Testis (tissue), 2 donors: ENCODE measurements at regions not wholly inside any gene's neighbourhood (a gene's known extent, or its start where the extent isn't known, plus 50 kb on each side); places are given as distances from the start of the nearest gene placed in this dataset.
"Not testable (repeated sequence)": the region's sequence is repeated elsewhere in the genome, so short reads cannot be mapped to it uniquely, and the experiment has no call there.

Experiments
- DNase-seq: peaks from one replicate; pipeline ENCODE4 v3.0.0-alpha.2; 2019
- H3K27ac ChIP-seq, 2 donors: fragments of 200-600 bp; sonication (generic); one replicate each; pipeline ENCODE4 v1.5.1; 2019
- H3K27me3 ChIP-seq: fragments of 200-600 bp; sonication (generic); one replicate; pipeline ENCODE4 v1.5.1; 2019
- H3K36me3 ChIP-seq: fragments of 200-600 bp; sonication (generic); one replicate; pipeline ENCODE4 v1.5.1; 2017; ENCODE audit warnings: low read depth; ENCODE audit errors: missing control alignments
- H3K4me1 ChIP-seq: fragments of 200-600 bp; sonication (generic); one replicate; pipeline ENCODE4 v1.5.1; 2019
- H3K4me3 ChIP-seq, 2 donors: fragments of 200-600 bp; sonication (generic); one replicate each; pipeline ENCODE4 v1.5.1; 2017 to 2019
- H3K9me3 ChIP-seq: fragments of 200-600 bp; sonication (generic); one replicate; pipeline ENCODE4 v1.5.1; 2017
- CTCF ChIP-seq, 3 experiments: fragments of 450-650 bp in 2 of 3; fragments of 200-600 bp in 1 of 3; sonication (generic) in 1 of 3; IDR thresholded peaks; one replicate each; pipeline ENCODE4 v1.5.1; 2016 to 2019; ENCODE audit warnings: antibody characterized with exemption in 3 of 3, mild to moderate bottlenecking in 2 of 3, moderate library complexity in 1 of 3
- POLR2A ChIP-seq: fragments of 450-650 bp; IDR thresholded peaks from one replicate; pipeline ENCODE4 v1.6.1; 2017; ENCODE audit warnings: antibody characterized with exemption, mild to moderate bottlenecking, moderate library complexity
- WGBS, 2 donors: methylation state at CpG; one replicate each; pipeline ENCODE4 v1.1.5; 2018; 5-methylcytosine and 5-hydroxymethylcytosine counted together
- intact Hi-C: fragments of 100-400 bp; cut with DNase I; formaldehyde crosslinking; loops from one replicate; pipeline ENCODE4 v1.15.1; 2023; ENCODE audit warnings: low total_unique reads

- no peak for DNase-seq
- Histone ChIP-seq H3K36me3 (no peaks in the 10 kb centered on the region), H3K4me1 (peaks cover 8% of the 10 kb centered on the region), H3K9me3 (no peaks in the 10 kb centered on the region), H3K27me3 (no peaks in the 10 kb centered on the region), H3K27ac (peak overlapping the region; percentile 25 to 65), H3K4me3 (no peak overlapping the region)
- 43 to 59% methylated on average over 1 of the region's 1 CpG for WGBS, 2 donors
- no peak for TF ChIP-seq POLR2A
- no peak for TF ChIP-seq CTCF (IDR thresholded peaks at IDR 0.05)
- intact Hi-C loops, result no loop called here
Observed at GRCh38 chr5:16987776-16988175, 51.7 kb upstream of the MYO10 start.

- H3K27me3 ChIP-seq, H3K36me3 ChIP-seq, H3K27ac ChIP-seq, H3K4me1 ChIP-seq, intact Hi-C loops, H3K9me3 ChIP-seq, DNase-seq: not testable (repeated sequence)
- WGBS, 2 donors, result 76 to 84% methylated on average over 16 to 40 of the region's 43 CpGs
- H3K4me3 ChIP-seq, result peak overlapping the region; percentile 24 to 31
Observed at GRCh38 chr5:16990817-16991520, 54.9 kb upstream of the MYO10 start.

- DNase-seq, result no peak
- H3K4me3 ChIP-seq, result no peak overlapping the region
- H3K27me3 ChIP-seq, result no peaks in the 10 kb centered on the region
- intact Hi-C loops, result no loop called here
- no peak overlapping the region for H3K27ac ChIP-seq
- WGBS, 2 donors, result 81 to 83% methylated on average over 2 of the region's 2 CpGs
- H3K36me3 ChIP-seq, result no peaks in the 10 kb centered on the region
- peaks cover 10% of the 10 kb centered on the region for H3K4me1 ChIP-seq
- no peaks in the 10 kb centered on the region for H3K9me3 ChIP-seq
- TF ChIP-seq CTCF (IDR thresholded peaks at IDR 0.05), result no peak
Observed at GRCh38 chr5:16992006-16992405, 55.9 kb upstream of the MYO10 start.

GRCh38 chr5:16992444-16992843 is 56.4 kb upstream of the MYO10 start:
- Histone ChIP-seq H3K4me1 (peaks cover 10% of the 10 kb centered on the region), H3K9me3 (no peaks in the 10 kb centered on the region), H3K27ac (no peak overlapping the region), H3K27me3 (no peaks in the 10 kb centered on the region), H3K4me3 (no peak overlapping the region), H3K36me3 (no peaks in the 10 kb centered on the region)
- 54 to 55% methylated on average over 5 of the region's 5 CpGs for WGBS, 2 donors
- DNase-seq, result no peak
- intact Hi-C loops, result no loop called here
- no peak for TF ChIP-seq POLR2A
- TF ChIP-seq CTCF (IDR thresholded peaks at IDR 0.05), result no peak

GRCh38 chr5:16994565-16994964 is 58.5 kb upstream of the MYO10 start:
- 41 to 64% methylated on average over 3 of the region's 3 CpGs for WGBS, 2 donors
- no peaks in the 10 kb centered on the region for H3K9me3 ChIP-seq
- H3K36me3 ChIP-seq, result no peaks in the 10 kb centered on the region
- DNase-seq, result no peak
- intact Hi-C loops, result no loop called here
- no peak overlapping the region for H3K4me3 ChIP-seq
- no peak overlapping the region for H3K27ac ChIP-seq
- H3K27me3 ChIP-seq, result no peaks in the 10 kb centered on the region
- TF ChIP-seq CTCF (IDR thresholded peaks at IDR 0.05) (no peak), POLR2A (no peak)
- peaks cover 10% of the 10 kb centered on the region for H3K4me1 ChIP-seq
